DND-41 (cell line): ENCODE measurements at regions not wholly inside any gene's neighbourhood (a gene's known extent, or its start where the extent isn't known, plus 50 kb on each side); places are given as distances from the start of the nearest gene placed in this dataset.
"Not testable (repeated sequence)": the region's sequence is repeated elsewhere in the genome, so short reads cannot be mapped to it uniquely, and the experiment has no call there.

Source experiments
- ATAC-seq: fragments of 200-7000 bp; cut with Tn5 transposase; 3 replicates; pipeline ENCODE4 v1.9.1; 2021; ENCODE audit warnings: low read depth; ENCODE audit not compliant: insufficient read depth
- DNase-seq: peaks from one replicate; pipeline ENCODE4 v3.0.0-alpha.2; 2020
- H2AFZ ChIP-seq: 2 replicates; pipeline ENCODE4 v1.6.0; 2012; ENCODE audit warnings: low read depth, low read length
- H3K27ac ChIP-seq: 2 replicates; pipeline ENCODE4 v1.5.1; 2012; ENCODE audit warnings: low read length, inconsistent platforms
- H3K27me3 ChIP-seq: fragments of 200-600 bp; sonication (generic); 2 replicates; pipeline ENCODE4 v1.6.0; 2012; ENCODE audit warnings: low read length, mild to moderate bottlenecking, inconsistent platforms; ENCODE audit not compliant: insufficient read depth, poor library complexity
- H3K36me3 ChIP-seq: 2 replicates; pipeline ENCODE4 v1.5.1; 2012; ENCODE audit warnings: low read length, inconsistent platforms; ENCODE audit not compliant: insufficient read depth
- H3K4me1 ChIP-seq: 2 replicates; pipeline ENCODE4 v1.5.1; 2012; ENCODE audit warnings: mild to moderate bottlenecking, low read length; ENCODE audit not compliant: insufficient read depth
- H3K4me2 ChIP-seq: 2 replicates; pipeline ENCODE4 v1.6.0; 2012; ENCODE audit warnings: mild to moderate bottlenecking, moderate library complexity, low read length, inconsistent platforms; ENCODE audit not compliant: insufficient read depth
- H3K4me3 ChIP-seq, 2 experiments: fragments of 200-600 bp in 1 of 2; shearing (Covaris generic) in 1 of 2; 2 replicates each; pipeline ENCODE4 v1.5.1; 2012 to 2016; ENCODE audit warnings: inconsistent platforms in 2 of 2, low read length in 2 of 2, mild to moderate bottlenecking in 2 of 2, low read depth in 1 of 2, moderate library complexity in 1 of 2
- H3K79me2 ChIP-seq: 2 replicates; pipeline ENCODE4 v1.6.0; 2012; ENCODE audit warnings: low read length, inconsistent platforms; ENCODE audit not compliant: insufficient read depth
- H3K9ac ChIP-seq: 2 replicates; pipeline ENCODE4 v1.6.0; 2012; ENCODE audit warnings: low read depth, mild to moderate bottlenecking, inconsistent platforms, low read length, moderate library complexity
- H3K9me3 ChIP-seq: 2 replicates; pipeline ENCODE4 v1.5.1; 2012; ENCODE audit warnings: low read length, moderate library complexity, mild to moderate bottlenecking, inconsistent platforms; ENCODE audit not compliant: insufficient read depth, severe bottlenecking
- H4K20me1 ChIP-seq: 2 replicates; pipeline ENCODE4 v1.6.0; 2012; ENCODE audit warnings: low read length; ENCODE audit not compliant: insufficient read depth
- CTCF ChIP-seq: IDR thresholded peaks from 2 replicates; pipeline ENCODE4 v1.5.1; 2012; ENCODE audit warnings: borderline replicate concordance, low read length, moderate library complexity, mild to moderate bottlenecking; ENCODE audit not compliant: poor library complexity, severe bottlenecking; ENCODE audit errors: extremely low read depth
- EZH2 ChIP-seq: IDR thresholded peaks from 3 replicates; pipeline ENCODE4 v1.6.1; 2012; ENCODE audit warnings: borderline replicate concordance, low read depth, mild to moderate bottlenecking, moderate library complexity, low read length, inconsistent platforms; ENCODE audit not compliant: severe bottlenecking

GRCh38 chr22:41036924-41037323 lies 55.5 kb upstream of the EP300 start:
- H3K4me1 ChIP-seq, result no peaks in the 10 kb centered on the region
- H3K4me2 ChIP-seq, result no peak overlapping the region
- no peak for DNase-seq
- no peaks in the 10 kb centered on the region for H4K20me1 ChIP-seq
- H3K4me3 ChIP-seq, result no peak overlapping the region
- H3K9me3 ChIP-seq, result no peaks in the 10 kb centered on the region
- no peaks in the 10 kb centered on the region for H3K79me2 ChIP-seq
- no peak for ATAC-seq
- TF ChIP-seq EZH2, result no peak
- TF ChIP-seq CTCF, result no peak
- H2AFZ ChIP-seq, result no peak overlapping the region
- H3K27ac ChIP-seq, result no peak overlapping the region
- no peaks in the 10 kb centered on the region for H3K36me3 ChIP-seq
- H3K9ac ChIP-seq, result no peak overlapping the region
- no peaks in the 10 kb centered on the region for H3K27me3 ChIP-seq

- DNase-seq (no peak), ATAC-seq (no peak)
- no peaks in the 10 kb centered on the region for H3K36me3 ChIP-seq
- H3K27ac ChIP-seq, result no peak overlapping the region
- no peaks in the 10 kb centered on the region for H4K20me1 ChIP-seq
- no peaks in the 10 kb centered on the region for H3K4me1 ChIP-seq
- TF ChIP-seq EZH2, result no peak
- TF ChIP-seq CTCF, result no peak
- no peak overlapping the region for H2AFZ ChIP-seq
- no peak overlapping the region for H3K4me2 ChIP-seq
- H3K4me3 ChIP-seq, result no peak overlapping the region
- no peaks in the 10 kb centered on the region for H3K79me2 ChIP-seq
- no peak overlapping the region for H3K9ac ChIP-seq
- H3K9me3 ChIP-seq, result no peaks in the 10 kb centered on the region
- H3K27me3 ChIP-seq, result no peaks in the 10 kb centered on the region
These were observed 53.7 kb upstream of the EP300 start for GRCh38 chr22:41038732-41039131.

GRCh38 chr22:41039641-41040040 lies 52.8 kb upstream of the EP300 start:
- not testable (repeated sequence) for H2AFZ ChIP-seq, H3K9me3 ChIP-seq, H3K27ac ChIP-seq, H3K36me3 ChIP-seq, ATAC-seq, H3K4me2 ChIP-seq, H3K27me3 ChIP-seq, H3K4me1 ChIP-seq, H3K9ac ChIP-seq, DNase-seq, H3K4me3 ChIP-seq, H3K79me2 ChIP-seq, H4K20me1 ChIP-seq

GRCh38 chr22:41040483-41040882 lies 51.9 kb upstream of the EP300 start:
- no peak for DNase-seq
- Histone ChIP-seq H3K27ac (no peak overlapping the region), H3K9me3 (no peaks in the 10 kb centered on the region), H3K9ac (no peak overlapping the region), H4K20me1 (no peaks in the 10 kb centered on the region), H3K4me1 (no peaks in the 10 kb centered on the region), H3K4me2 (no peak overlapping the region), H3K27me3 (no peaks in the 10 kb centered on the region), H3K79me2 (no peaks in the 10 kb centered on the region), H2AFZ (no peak overlapping the region), H3K36me3 (no peaks in the 10 kb centered on the region), H3K4me3 (no peak overlapping the region)
- no peak for TF ChIP-seq CTCF
- no peak for TF ChIP-seq EZH2
- ATAC-seq, result no peak
